COR-L47 (cell line): ENCODE measurements at regions not wholly inside any gene's neighbourhood (a gene's known extent, or its start where the extent isn't known, plus 50 kb on each side); places are given as distances from the start of the nearest gene placed in this dataset.

Source experiments
- DNase-seq: peaks from one replicate; lab custom pipeline; 2025; lab: John Stamatoyannopoulos, UW

- peak; percentile 77 for DNase-seq
Measured at GRCh38 chr1:5423109-5423508, 569.1 kb downstream of the NPHP4 start.

- no peak for DNase-seq
Measured at GRCh38 chr1:5419501-5419900, 572.7 kb downstream of the NPHP4 start.

- DNase-seq: no peak
Measured at GRCh38 chr1:5416518-5416917, 575.7 kb downstream of the NPHP4 start.

- no peak for DNase-seq
Measured at GRCh38 chr1:5415606-5416005, 576.6 kb downstream of the NPHP4 start.

GRCh38 chr1:5410652-5411051 lies 581.6 kb downstream of the NPHP4 start:
- DNase-seq: no peak

- DNase-seq: no peak
Measured at GRCh38 chr1:5408401-5408800, 583.8 kb downstream of the NPHP4 start.

- DNase-seq: no peak
Measured at GRCh38 chr1:5405263-5405662, 587.0 kb downstream of the NPHP4 start.

GRCh38 chr1:5404412-5405203 lies 587.6 kb downstream of the NPHP4 start:
- DNase-seq: no peak

GRCh38 chr1:5403935-5404334 lies 588.3 kb downstream of the NPHP4 start:
- DNase-seq: no peak

GRCh38 chr1:5402618-5403017 lies 589.6 kb downstream of the NPHP4 start:
- no peak for DNase-seq

- DNase-seq: no peak
Measured at GRCh38 chr1:5399771-5400170, 592.5 kb downstream of the NPHP4 start.

- DNase-seq: no peak
Measured at GRCh38 chr1:5396593-5396992, 595.6 kb downstream of the NPHP4 start.

GRCh38 chr1:5394111-5394510 lies 598.1 kb downstream of the NPHP4 start:
- no peak for DNase-seq

- DNase-seq: no peak
Measured at GRCh38 chr1:5393603-5394002, 598.6 kb downstream of the NPHP4 start.

GRCh38 chr1:5393146-5393545 lies 599.1 kb downstream of the NPHP4 start:
- no peak for DNase-seq

- no peak for DNase-seq
Measured at GRCh38 chr1:5391725-5392124, 600.5 kb downstream of the NPHP4 start.

GRCh38 chr1:5390504-5390903 lies 601.7 kb downstream of the NPHP4 start:
- no peak for DNase-seq

GRCh38 chr1:5389101-5389885 lies 602.9 kb downstream of the NPHP4 start:
- DNase-seq: no peak

GRCh38 chr1:5388622-5389021 lies 603.6 kb downstream of the NPHP4 start:
- DNase-seq: no peak

- no peak for DNase-seq
Measured at GRCh38 chr1:5386371-5386770, 605.9 kb downstream of the NPHP4 start.

GRCh38 chr1:5385956-5386355 lies 606.3 kb downstream of the NPHP4 start:
- no peak for DNase-seq

- no peak for DNase-seq
Measured at GRCh38 chr1:5385096-5385799, 607.0 kb downstream of the NPHP4 start.

- DNase-seq: no peak
Measured at GRCh38 chr1:5381491-5381890, 610.7 kb downstream of the NPHP4 start.
